B cell (primary cell): ENCODE measurements at regions not wholly inside any gene's neighbourhood (a gene's known extent, or its start where the extent isn't known, plus 50 kb on each side); places are given as distances from the start of the nearest gene placed in this dataset.

ENCODE experiments used
- CTCF ChIP-seq: fragments of 200-600 bp; IDR thresholded peaks from one replicate; pipeline ENCODE4 v1.8.0; 2022; ENCODE audit warnings: antibody characterized with exemption, mild to moderate bottlenecking
- EZH2 ChIP-seq: IDR thresholded peaks from 2 replicates; pipeline ENCODE4 v1.6.1; 2012; ENCODE audit warnings: borderline replicate concordance, low read depth, mild to moderate bottlenecking, moderate library complexity, low read length; ENCODE audit not compliant: insufficient read depth, poor library complexity, severe bottlenecking

GRCh38 chr11:37402663-37403062 is 804.6 kb upstream of the RAG2 start:
- TF ChIP-seq CTCF (no peak), EZH2 (no peak)
